Iris pigment epithelial cell (primary cell): ENCODE measurements at regions not wholly inside any gene's neighbourhood (a gene's known extent, or its start where the extent isn't known, plus 50 kb on each side); places are given as distances from the start of the nearest gene placed in this dataset.
A peak's percentile ranks its signal among the peaks of the same experiment; 100 is the strongest.

Experiments used
- DNase-seq: peaks from one replicate; pipeline ENCODE4 v3.0.0-alpha.2; 2011; ENCODE audit warnings: low read depth

- DNase-seq, result no peak
These were observed 56.6 kb upstream of the BEX4 start for GRCh38 chrX:103158317-103158621.

- peak; percentile 39 for DNase-seq
These were observed 57.2 kb upstream of the BEX4 start for GRCh38 chrX:103157496-103158316.

GRCh38 chrX:103155201-103155600 lies 59.7 kb upstream of the BEX4 start:
- peak; percentile 45 for DNase-seq

GRCh38 chrX:103153661-103154060 lies 60.7 kb upstream of the NXF3 start:
- no peak for DNase-seq

GRCh38 chrX:103151799-103152198 lies 58.9 kb upstream of the NXF3 start:
- DNase-seq, result peak; percentile 3

- no peak for DNase-seq
These were observed 56.7 kb upstream of the NXF3 start for GRCh38 chrX:103149652-103150051.

- DNase-seq, result no peak
These were observed 55.1 kb upstream of the NXF3 start for GRCh38 chrX:103148075-103148474.
